NB4 (cell line): ENCODE measurements at regions not wholly inside any gene's neighbourhood (a gene's known extent, or its start where the extent isn't known, plus 50 kb on each side); places are given as distances from the start of the nearest gene placed in this dataset.

Experiments used
- DNase-seq: peaks from one replicate; pipeline ENCODE4 v3.0.0; 2010; ENCODE audit warnings: low read depth
- H3K4me3 ChIP-seq: one replicate; pipeline ENCODE4 v1.5.1; 2011; ENCODE audit warnings: mild to moderate bottlenecking, low read depth, low read length, moderate library complexity
- MYC ChIP-seq: IDR thresholded peaks from 2 replicates; pipeline ENCODE4 v1.6.1; 2011; ENCODE audit warnings: low read depth, low read length
- POLR2A ChIP-seq: IDR thresholded peaks from 2 replicates; pipeline ENCODE4 v1.6.1; 2011; ENCODE audit warnings: mild to moderate bottlenecking; ENCODE audit not compliant: insufficient read length; ENCODE audit errors: extremely low read depth
- TF ChIP-seq, protein P1 (sequence below): IDR thresholded peaks from 2 replicates; pipeline ENCODE4 v1.6.1; 2011; ENCODE audit warnings: low read depth, low read length
- TF ChIP-seq, protein P2 (sequence below): IDR thresholded peaks from one replicate; pipeline ENCODE4 v1.5.1; 2012; ENCODE audit warnings: low read depth, low read length

DNA sequence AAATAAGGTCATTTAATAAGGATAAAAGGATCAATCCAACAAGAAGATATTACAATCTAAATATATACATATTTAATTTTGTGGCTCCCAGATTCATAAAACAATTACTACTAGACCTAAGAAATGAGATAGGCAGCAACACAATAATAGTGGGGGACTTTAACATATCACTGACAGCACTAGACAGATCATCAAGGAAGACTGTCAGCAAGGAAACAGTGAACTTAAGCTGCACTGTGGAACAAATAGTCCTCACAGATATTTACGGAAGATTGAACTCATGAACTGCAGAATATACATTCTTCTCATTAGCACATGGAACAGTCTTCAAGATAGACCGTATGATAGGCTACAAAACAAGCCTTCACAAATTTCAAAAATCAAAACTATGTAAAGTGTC is 56.1 kb upstream of the NAP1L2 start:
- TF ChIP-seq MYC, result no peak
- TF ChIP-seq, protein P1, sequence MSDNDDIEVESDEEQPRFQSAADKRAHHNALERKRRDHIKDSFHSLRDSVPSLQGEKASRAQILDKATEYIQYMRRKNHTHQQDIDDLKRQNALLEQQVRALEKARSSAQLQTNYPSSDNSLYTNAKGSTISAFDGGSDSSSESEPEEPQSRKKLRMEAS, result no peak
- no peak for TF ChIP-seq POLR2A
- TF ChIP-seq, protein P2, sequence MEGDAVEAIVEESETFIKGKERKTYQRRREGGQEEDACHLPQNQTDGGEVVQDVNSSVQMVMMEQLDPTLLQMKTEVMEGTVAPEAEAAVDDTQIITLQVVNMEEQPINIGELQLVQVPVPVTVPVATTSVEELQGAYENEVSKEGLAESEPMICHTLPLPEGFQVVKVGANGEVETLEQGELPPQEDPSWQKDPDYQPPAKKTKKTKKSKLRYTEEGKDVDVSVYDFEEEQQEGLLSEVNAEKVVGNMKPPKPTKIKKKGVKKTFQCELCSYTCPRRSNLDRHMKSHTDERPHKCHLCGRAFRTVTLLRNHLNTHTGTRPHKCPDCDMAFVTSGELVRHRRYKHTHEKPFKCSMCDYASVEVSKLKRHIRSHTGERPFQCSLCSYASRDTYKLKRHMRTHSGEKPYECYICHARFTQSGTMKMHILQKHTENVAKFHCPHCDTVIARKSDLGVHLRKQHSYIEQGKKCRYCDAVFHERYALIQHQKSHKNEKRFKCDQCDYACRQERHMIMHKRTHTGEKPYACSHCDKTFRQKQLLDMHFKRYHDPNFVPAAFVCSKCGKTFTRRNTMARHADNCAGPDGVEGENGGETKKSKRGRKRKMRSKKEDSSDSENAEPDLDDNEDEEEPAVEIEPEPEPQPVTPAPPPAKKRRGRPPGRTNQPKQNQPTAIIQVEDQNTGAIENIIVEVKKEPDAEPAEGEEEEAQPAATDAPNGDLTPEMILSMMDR, result no peak
- no peak overlapping the region for H3K4me3 ChIP-seq
- no peak for DNase-seq

DNA sequence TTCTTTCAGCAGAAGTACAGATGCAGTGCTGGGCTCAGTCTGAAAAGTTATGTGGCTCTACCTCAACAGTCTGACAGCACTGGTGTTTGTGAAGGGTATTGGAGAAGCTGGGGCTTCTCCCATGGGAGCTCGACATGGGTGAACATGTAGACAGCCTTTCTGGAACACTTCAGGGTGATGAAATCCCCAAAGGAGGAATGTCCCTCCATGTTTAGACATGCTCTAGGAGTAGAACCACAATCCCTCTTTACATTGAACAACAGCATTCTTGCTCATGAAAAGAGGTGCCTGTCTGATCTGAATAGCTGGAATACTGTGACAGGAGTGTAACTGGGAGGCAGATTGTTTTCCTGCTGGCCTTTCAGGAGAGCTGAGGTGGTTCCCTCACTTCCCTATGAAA is 53.8 kb upstream of the NAP1L2 start:
- no peak overlapping the region for H3K4me3 ChIP-seq
- TF ChIP-seq, protein P1, result no peak
- TF ChIP-seq MYC (no peak), POLR2A (no peak)
- TF ChIP-seq, protein P2, result no peak
- no peak for DNase-seq

- no peak for DNase-seq
- H3K4me3 ChIP-seq, result no peak overlapping the region
- TF ChIP-seq POLR2A, result no peak
- TF ChIP-seq, protein P2, result no peak
- no peak for TF ChIP-seq MYC
- TF ChIP-seq, protein P1, result no peak
These were observed 53.3 kb upstream of the NAP1L2 start for GRCh38 chrX:73267979-73268378.

- TF ChIP-seq, protein P2, result no peak
- TF ChIP-seq MYC, result no peak
- TF ChIP-seq, protein P1, result no peak
- TF ChIP-seq POLR2A, result no peak
- no peak for DNase-seq
- H3K4me3 ChIP-seq, result no peak overlapping the region
These were observed 52.6 kb upstream of the NAP1L2 start for GRCh38 chrX:73267206-73267605.

GRCh38 chrX:73266766-73267165 is 52.1 kb upstream of the NAP1L2 start:
- no peak overlapping the region for H3K4me3 ChIP-seq
- peak; percentile 10 for DNase-seq
- TF ChIP-seq MYC, result no peak
- TF ChIP-seq, protein P1, result no peak
- TF ChIP-seq POLR2A, result no peak
- TF ChIP-seq, protein P2, result no peak
